B cell (primary cell): ENCODE measurements at regions not wholly inside any gene's neighbourhood (a gene's known extent, or its start where the extent isn't known, plus 50 kb on each side); places are given as distances from the start of the nearest gene placed in this dataset.

ENCODE experiments used
- ATAC-seq: fragments of 200-7000 bp; cut with Tn5 transposase; one replicate; pipeline ENCODE4 v1.10.0; 2021; ENCODE audit warnings: low read depth, mild to moderate bottlenecking, moderate number of reproducible peaks, moderate library complexity
- CTCF ChIA-PET: fragments of 350-600 bp; sonication (Branson Sonifier 250); formaldehyde crosslinking; loops from one replicate; lab custom pipeline; 2021; ENCODE audit warnings: antibody characterized with exemption, inconsistent platforms; lab: Charles Lee
- POLR2A ChIA-PET: fragments of 350-600 bp; sonication (Branson Sonifier 250); formaldehyde crosslinking; loops from one replicate; lab custom pipeline; 2021; ENCODE audit warnings: antibody characterized with exemption; lab: Charles Lee
- DNase-seq: peaks from one replicate; pipeline ENCODE4 v3.0.0; 2013
- H2AFZ ChIP-seq: 2 replicates; pipeline ENCODE4 v1.6.1; 2012; ENCODE audit warnings: mild to moderate bottlenecking, low read depth, low read length; ENCODE audit not compliant: insufficient read depth, poor library complexity, severe bottlenecking
- H3K27ac ChIP-seq, 2 donors: 1 replicate in 1 of 2; 2 replicates in 1 of 2; pipeline ENCODE4 v1.5.1; 2012 to 2013; ENCODE audit warnings: low read length in 2 of 2, mild to moderate bottlenecking in 2 of 2, moderate library complexity in 1 of 2
- H3K27me3 ChIP-seq, 4 experiments: fragments of 200-600 bp in 1 of 4; sonication (generic) in 1 of 4; replicated peaks in 1 of 4; 1 replicate in 2 of 4; 2 replicates in 2 of 4; pipeline versions ENCODE4 v1.6.1 to v1.7.0; 2013 to 2016; ENCODE audit warnings: low read length in 3 of 4, mild to moderate bottlenecking in 2 of 4, mixed read lengths in 1 of 4, moderate library complexity in 1 of 4; ENCODE audit not compliant: insufficient read depth in 4 of 4, control insufficient read depth in 3 of 4; ENCODE audit errors: control extremely low read depth in 1 of 4
- H3K36me3 ChIP-seq, 2 experiments: replicated peaks in 1 of 2; 1 replicate in 1 of 2; 2 replicates in 1 of 2; pipeline versions ENCODE4 v1.6.1 to v1.7.1; 2013; ENCODE audit warnings: low read length in 1 of 2; ENCODE audit not compliant: insufficient read depth in 2 of 2, control insufficient read depth in 1 of 2; ENCODE audit errors: control extremely low read depth in 1 of 2, extremely low read depth in 1 of 2
- H3K4me1 ChIP-seq, 2 donors: fragments of 200-600 bp in 1 of 2; sonication (generic) in 1 of 2; 1 replicate in 1 of 2; 2 replicates in 1 of 2; pipeline versions ENCODE4 v1.5.1 to v1.6.1; 2013 to 2017; ENCODE audit warnings: low read length in 2 of 2; ENCODE audit not compliant: control insufficient read depth in 2 of 2, insufficient read depth in 2 of 2
- H3K4me2 ChIP-seq: replicated peaks from 2 replicates; pipeline ENCODE3; 2012; ENCODE audit warnings: mild to moderate bottlenecking, low read depth, low read length; ENCODE audit not compliant: poor library complexity, severe bottlenecking
- H3K4me3 ChIP-seq, 5 experiments: fragments of 200-600 bp in 1 of 5; sonication (generic) in 1 of 5; 1 replicate in 3 of 5; 2 replicates in 2 of 5; pipeline versions ENCODE4 v1.5.1 to v1.7.0; 2011 to 2016; ENCODE audit warnings: low read length in 4 of 5, mild to moderate bottlenecking in 4 of 5, low read depth in 2 of 5, control low read depth in 1 of 5, moderate library complexity in 1 of 5; ENCODE audit not compliant: insufficient read depth in 1 of 5; ENCODE audit errors: control extremely low read depth in 1 of 5, extremely low read depth in 1 of 5
- H3K79me2 ChIP-seq: fragments of 200-600 bp; sonication (generic); one replicate; pipeline ENCODE4 v1.6.0; 2016; ENCODE audit warnings: low read length; ENCODE audit not compliant: control insufficient read depth, insufficient read depth
- H3K9ac ChIP-seq: fragments of 200-600 bp; sonication (generic); 2 replicates; pipeline ENCODE4 v1.6.1; 2017; ENCODE audit warnings: mild to moderate bottlenecking, low read length, moderate library complexity
- H3K9me3 ChIP-seq, 3 donors: one replicate each; pipeline versions ENCODE4 v1.6.1 to v1.7.1; 2013; ENCODE audit warnings: low read length in 2 of 3; ENCODE audit not compliant: control insufficient read depth in 2 of 3, insufficient read depth in 1 of 3; ENCODE audit errors: control extremely low read depth in 1 of 3
- H4K20me1 ChIP-seq: 2 replicates; pipeline ENCODE4 v1.6.0; 2012; ENCODE audit warnings: mild to moderate bottlenecking, low read length; ENCODE audit not compliant: insufficient read depth, control insufficient read depth, poor library complexity, severe bottlenecking
- H3K27ac Mint-ChIP-seq: one replicate; pipeline ENCODE4 v1.8.0; 2021; ENCODE audit warnings: mixed read lengths
- H3K27me3 Mint-ChIP-seq: one replicate; pipeline ENCODE4 v1.8.0; 2021; ENCODE audit warnings: mixed read lengths
- H3K4me1 Mint-ChIP-seq: one replicate; pipeline ENCODE4 v1.8.0; 2021; ENCODE audit warnings: mixed read lengths
- H3K4me3 Mint-ChIP-seq: one replicate; pipeline ENCODE4 v1.8.0; 2021; ENCODE audit warnings: mixed read lengths
- H3K9me3 Mint-ChIP-seq: one replicate; pipeline ENCODE4 v1.8.0; 2022; ENCODE audit warnings: mixed read lengths; ENCODE audit not compliant: insufficient read depth
- CTCF ChIP-seq: fragments of 200-600 bp; IDR thresholded peaks from one replicate; pipeline ENCODE4 v1.8.0; 2022; ENCODE audit warnings: antibody characterized with exemption, mild to moderate bottlenecking
- EZH2 ChIP-seq: IDR thresholded peaks from 2 replicates; pipeline ENCODE4 v1.6.1; 2012; ENCODE audit warnings: borderline replicate concordance, low read depth, mild to moderate bottlenecking, moderate library complexity, low read length; ENCODE audit not compliant: insufficient read depth, poor library complexity, severe bottlenecking
- WGBS: methylation state at CpG from one replicate; pipeline ENCODE4 v1.1.5; 2013; ENCODE audit warnings: missing lambda C conversion rate; ENCODE audit not compliant: insufficient coverage; 5-methylcytosine and 5-hydroxymethylcytosine counted together
- intact Hi-C: fragments of 100-400 bp; cut with micrococcal nuclease; formaldehyde crosslinking; loops from one replicate; pipeline ENCODE4 v1.10.0; 2022

GRCh38 chr3:102737353-102737752 is 302.5 kb downstream of the ZPLD1 start:
- Mint-ChIP-seq H3K4me1 (no peaks in the 10 kb centered on the region), H3K9me3 (no peaks in the 10 kb centered on the region), H3K27me3 (no peaks in the 10 kb centered on the region), H3K27ac (no peak overlapping the region), H3K4me3 (no peak overlapping the region)
- H3K4me1 ChIP-seq: no peaks in the 10 kb centered on the region
- no peaks in the 10 kb centered on the region for H3K36me3 ChIP-seq
- no peak overlapping the region for H3K9ac ChIP-seq
- H3K27me3 ChIP-seq: no peaks in the 10 kb centered on the region
- WGBS: 84% methylated on average over 3 of the region's 3 CpGs
- TF ChIP-seq CTCF: no peak
- no peak for TF ChIP-seq EZH2
- peaks cover 0 to 5% (median 0%) of the 10 kb centered on the region in 3 donors for H3K9me3 ChIP-seq
- no peak for ATAC-seq
- H3K27ac ChIP-seq: no peak overlapping the region
- DNase-seq: no peak
- H3K4me3 ChIP-seq: no peak overlapping the region
- no peaks in the 10 kb centered on the region for H4K20me1 ChIP-seq
- H2AFZ ChIP-seq: no peak overlapping the region
- ChIA-PET CTCF (no interaction called here), POLR2A (no interaction called here)
- H3K79me2 ChIP-seq: no peaks in the 10 kb centered on the region
- intact Hi-C loops: no loop called here
- no peak overlapping the region for H3K4me2 ChIP-seq

DNA sequence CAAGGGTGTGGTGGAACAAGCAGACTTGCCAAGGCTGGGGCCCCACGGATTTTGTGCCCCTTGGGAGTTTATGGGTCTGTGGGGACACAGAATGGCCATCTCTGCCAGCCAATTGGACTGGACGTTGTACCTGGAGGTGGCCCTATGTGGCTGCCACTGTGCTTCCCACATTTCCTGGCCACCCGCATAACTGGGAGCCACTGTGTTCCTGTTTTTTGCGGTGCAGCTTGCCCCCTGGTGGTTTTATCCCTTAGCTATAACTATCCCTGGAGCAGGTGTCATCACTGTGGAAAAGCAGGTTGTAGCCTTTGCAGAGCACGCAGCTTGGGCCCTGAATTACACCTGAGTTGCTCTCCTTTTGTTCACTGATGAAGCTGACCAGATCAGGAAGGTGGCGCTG is 306.3 kb downstream of the ZPLD1 start:
- H3K4me1 ChIP-seq: no peaks in the 10 kb centered on the region
- H3K4me2 ChIP-seq: no peak overlapping the region
- intact Hi-C loops: no loop called here
- H3K9ac ChIP-seq: no peak overlapping the region
- CTCF ChIA-PET: interaction anchor here (0.6 kb wide), 1 partner anchor 512 kb away, joined by 3 read pairs; no protein-coding TSS in a partner anchor
- no peaks in the 10 kb centered on the region for H3K27me3 Mint-ChIP-seq
- 79% methylated on average over 6 of the region's 6 CpGs for whole genome bisulfite sequencing
- H3K79me2 ChIP-seq: no peaks in the 10 kb centered on the region
- POLR2A ChIA-PET: no interaction called here
- no peak overlapping the region for H3K27ac ChIP-seq
- H4K20me1 ChIP-seq: no peaks in the 10 kb centered on the region
- H3K27me3 ChIP-seq: no peaks in the 10 kb centered on the region
- H3K4me3 ChIP-seq: no peak overlapping the region
- no peaks in the 10 kb centered on the region for H3K9me3 Mint-ChIP-seq
- H3K4me3 Mint-ChIP-seq: no peak overlapping the region
- TF ChIP-seq CTCF: no peak
- no peak for TF ChIP-seq EZH2
- no peaks in the 10 kb centered on the region for H3K4me1 Mint-ChIP-seq
- no peak overlapping the region for H2AFZ ChIP-seq
- ATAC-seq (no peak), DNase-seq (no peak)
- H3K27ac Mint-ChIP-seq: no peak overlapping the region
- peaks cover 0 to 4% (median 0%) of the 10 kb centered on the region in 3 donors for H3K9me3 ChIP-seq
- H3K36me3 ChIP-seq: no peaks in the 10 kb centered on the region
